HEK293 (cell line): ENCODE measurements at regions not wholly inside any gene's neighbourhood (a gene's known extent, or its start where the extent isn't known, plus 50 kb on each side); places are given as distances from the start of the nearest gene placed in this dataset.
"Not testable (repeated sequence)": the region's sequence is repeated elsewhere in the genome, so short reads cannot be mapped to it uniquely, and the experiment has no call there.

Source experiments
- CTCF ChIA-PET: fragments of 350-600 bp; formaldehyde crosslinking; extraction: SDS; loops from one replicate; lab custom pipeline; 2021; ENCODE audit warnings: antibody characterized with exemption; lab: Yijun Ruan, JAX
- POLR2A ChIA-PET: fragments of 300-600 bp; formaldehyde crosslinking; extraction: SDS; loops from one replicate; lab custom pipeline; 2020; ENCODE audit warnings: antibody characterized with exemption, inconsistent platforms; lab: Yijun Ruan, JAX
- H3K27ac ChIP-seq: fragments of 200-500 bp; sonication (Bioruptor generic); 2 replicates; pipeline ENCODE4 v1.5.1; 2014; ENCODE audit warnings: low read depth, low read length, control low read depth, inconsistent platforms; ENCODE audit errors: extremely low read depth
- H3K36me3 ChIP-seq, 2 experiments: fragments of 200-500 bp in 1 of 2; sonication (Bioruptor generic) in 1 of 2; 1 replicate in 1 of 2; 2 replicates in 1 of 2; pipeline ENCODE4 v1.5.1; 2014 to 2017; ENCODE audit warnings: inconsistent platforms in 2 of 2, low read length in 2 of 2; ENCODE audit not compliant: control insufficient read depth in 2 of 2, insufficient read depth in 1 of 2
- H3K4me1 ChIP-seq: fragments of 200-500 bp; sonication (Bioruptor generic); 2 replicates; pipeline ENCODE4 v1.5.1; 2014; ENCODE audit warnings: mild to moderate bottlenecking, low read length, inconsistent platforms; ENCODE audit not compliant: control insufficient read depth, insufficient read depth
- H3K4me3 ChIP-seq: 2 replicates; pipeline ENCODE4 v1.5.1; 2011; ENCODE audit warnings: low read depth, mild to moderate bottlenecking, control low read depth, low read length, moderate library complexity
- H3K9me3 ChIP-seq: fragments of 200-500 bp; sonication (Bioruptor generic); 2 replicates; pipeline ENCODE4 v1.5.1; 2014; ENCODE audit warnings: low read depth, low read length, inconsistent platforms; ENCODE audit not compliant: control insufficient read depth, insufficient read depth
- EGR2 ChIP-seq: fragments of 450-650 bp; formaldehyde crosslinking; IDR thresholded peaks from 2 replicates; pipeline ENCODE4 v1.5.1; 2016; ENCODE audit warnings: low read depth, missing biosample characterization, missing genetic modification characterization
- KLF1 ChIP-seq: fragments of 450-650 bp; formaldehyde crosslinking; IDR thresholded peaks from 2 replicates; pipeline ENCODE4 v1.5.1; 2016; ENCODE audit warnings: missing biosample characterization, missing genetic modification characterization
- KLF7 ChIP-seq: fragments of 450-650 bp; formaldehyde crosslinking; IDR thresholded peaks from 2 replicates; pipeline ENCODE4 v1.5.1; 2016; ENCODE audit warnings: missing biosample characterization, missing genetic modification characterization, borderline replicate concordance
- WT1 ChIP-seq: fragments of 450-650 bp; formaldehyde crosslinking; IDR thresholded peaks from 2 replicates; pipeline ENCODE4 v1.5.1; 2016; ENCODE audit warnings: missing biosample characterization, missing genetic modification characterization
- ZNF24 ChIP-seq: fragments of 450-650 bp; formaldehyde crosslinking; IDR thresholded peaks from 2 replicates; pipeline ENCODE4 v1.5.1; 2016; ENCODE audit warnings: missing biosample characterization, missing genetic modification characterization
- ZNF341 ChIP-seq: fragments of 450-650 bp; formaldehyde crosslinking; IDR thresholded peaks from 2 replicates; pipeline ENCODE4; 2016; ENCODE audit warnings: low read depth, missing biosample characterization, missing genetic modification characterization
- ZNF521 ChIP-seq: fragments of 450-650 bp; formaldehyde crosslinking; IDR thresholded peaks from 2 replicates; pipeline ENCODE4 v1.5.1; 2017; ENCODE audit warnings: missing biosample characterization, mild to moderate bottlenecking, missing genetic modification characterization
- ZNF561 ChIP-seq: fragments of 450-650 bp; IDR thresholded peaks from 2 replicates; pipeline ENCODE4 v1.5.1; 2018; ENCODE audit warnings: missing biosample characterization, missing genetic modification characterization, borderline replicate concordance
- ZNF654 ChIP-seq: fragments of 450-650 bp; formaldehyde crosslinking; IDR thresholded peaks from 2 replicates; pipeline ENCODE4 v1.5.1; 2016; ENCODE audit warnings: low read depth, missing biosample characterization, missing genetic modification characterization
- TF ChIP-seq, protein P1 (sequence below): fragments of 450-650 bp; formaldehyde crosslinking; IDR thresholded peaks from 2 replicates; pipeline ENCODE4 v1.5.1; 2016; ENCODE audit warnings: missing biosample characterization, missing genetic modification characterization
- TF ChIP-seq, protein P2 (sequence below): fragments of 450-650 bp; formaldehyde crosslinking; IDR thresholded peaks from 2 replicates; pipeline ENCODE4 v1.5.1; 2016; ENCODE audit warnings: missing biosample characterization, missing genetic modification characterization
- TF ChIP-seq, protein P3 (sequence below): fragments of 450-650 bp; formaldehyde crosslinking; IDR thresholded peaks from 2 replicates; pipeline ENCODE4 v1.5.1; 2017; ENCODE audit warnings: missing biosample characterization, missing genetic modification characterization
- TF ChIP-seq, protein P4 (sequence below): IDR thresholded peaks from 2 replicates; pipeline ENCODE4 v1.6.1; 2011; ENCODE audit warnings: mild to moderate bottlenecking, low read depth, low read length, borderline replicate concordance

DNA sequence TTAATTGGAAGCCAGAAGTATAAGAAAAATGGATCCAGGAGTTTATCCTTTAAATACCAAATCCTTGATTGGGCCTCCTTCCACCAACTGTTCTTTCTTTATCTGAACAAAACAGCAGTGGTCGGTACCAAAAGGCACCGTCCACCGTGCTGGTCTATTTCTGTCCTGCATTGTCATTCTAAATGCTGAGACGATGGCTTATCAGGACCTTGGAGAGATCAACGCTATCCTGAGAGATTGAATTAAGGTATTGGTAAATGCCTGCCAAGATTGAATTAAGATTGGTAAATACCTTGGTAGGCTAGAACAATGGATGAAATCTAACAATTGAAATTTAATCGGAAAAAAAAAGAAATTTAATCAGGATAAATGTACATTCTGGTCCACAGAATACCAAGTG lies 73.4 kb upstream of the SOD1 start:
- Histone ChIP-seq H3K9me3 (no peaks in the 10 kb centered on the region), H3K4me1 (no peaks in the 10 kb centered on the region), H3K4me3 (no peak overlapping the region), H3K27ac (no peak overlapping the region), H3K36me3 (no peaks in the 10 kb centered on the region)
- ChIA-PET CTCF (no interaction called here), POLR2A (interaction anchor here (0.6 kb wide), 1 partner anchor 74 kb away, joined by 3 read pairs; no protein-coding TSS in a partner anchor)
- TF ChIP-seq, protein P1, sequence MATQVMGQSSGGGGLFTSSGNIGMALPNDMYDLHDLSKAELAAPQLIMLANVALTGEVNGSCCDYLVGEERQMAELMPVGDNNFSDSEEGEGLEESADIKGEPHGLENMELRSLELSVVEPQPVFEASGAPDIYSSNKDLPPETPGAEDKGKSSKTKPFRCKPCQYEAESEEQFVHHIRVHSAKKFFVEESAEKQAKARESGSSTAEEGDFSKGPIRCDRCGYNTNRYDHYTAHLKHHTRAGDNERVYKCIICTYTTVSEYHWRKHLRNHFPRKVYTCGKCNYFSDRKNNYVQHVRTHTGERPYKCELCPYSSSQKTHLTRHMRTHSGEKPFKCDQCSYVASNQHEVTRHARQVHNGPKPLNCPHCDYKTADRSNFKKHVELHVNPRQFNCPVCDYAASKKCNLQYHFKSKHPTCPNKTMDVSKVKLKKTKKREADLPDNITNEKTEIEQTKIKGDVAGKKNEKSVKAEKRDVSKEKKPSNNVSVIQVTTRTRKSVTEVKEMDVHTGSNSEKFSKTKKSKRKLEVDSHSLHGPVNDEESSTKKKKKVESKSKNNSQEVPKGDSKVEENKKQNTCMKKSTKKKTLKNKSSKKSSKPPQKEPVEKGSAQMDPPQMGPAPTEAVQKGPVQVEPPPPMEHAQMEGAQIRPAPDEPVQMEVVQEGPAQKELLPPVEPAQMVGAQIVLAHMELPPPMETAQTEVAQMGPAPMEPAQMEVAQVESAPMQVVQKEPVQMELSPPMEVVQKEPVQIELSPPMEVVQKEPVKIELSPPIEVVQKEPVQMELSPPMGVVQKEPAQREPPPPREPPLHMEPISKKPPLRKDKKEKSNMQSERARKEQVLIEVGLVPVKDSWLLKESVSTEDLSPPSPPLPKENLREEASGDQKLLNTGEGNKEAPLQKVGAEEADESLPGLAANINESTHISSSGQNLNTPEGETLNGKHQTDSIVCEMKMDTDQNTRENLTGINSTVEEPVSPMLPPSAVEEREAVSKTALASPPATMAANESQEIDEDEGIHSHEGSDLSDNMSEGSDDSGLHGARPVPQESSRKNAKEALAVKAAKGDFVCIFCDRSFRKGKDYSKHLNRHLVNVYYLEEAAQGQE (tag by site-specific recombination) = peak; percentile 91
- no peak for TF ChIP-seq ZNF341

DNA sequence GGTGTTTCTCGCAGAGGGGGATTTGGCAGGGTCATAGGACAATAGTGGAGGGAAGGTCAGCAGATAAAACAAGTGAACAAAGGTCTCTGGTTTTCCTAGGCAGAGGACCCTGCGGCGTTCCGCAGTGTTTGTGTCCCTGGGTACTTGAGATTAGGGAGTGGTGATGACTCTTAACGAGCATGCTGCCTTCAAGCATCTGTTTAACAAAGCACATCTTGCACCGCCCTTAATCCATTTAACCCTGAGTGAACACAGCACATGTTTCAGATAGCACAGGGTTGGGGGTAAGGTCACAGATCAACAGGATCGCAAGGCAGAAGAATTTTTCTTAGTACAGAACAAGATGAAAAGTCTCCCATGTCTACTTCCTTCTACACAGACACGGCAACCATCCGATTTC lies 75.6 kb upstream of the SOD1 start:
- POLR2A ChIA-PET = not testable (repeated sequence)
- TF ChIP-seq KLF1 (tag by site-specific recombination) (peak; percentile 91), ZNF561 (tag by site-specific recombination) (peak; percentile 32; the same call in 1 of the 2 replicates), WT1 (tag by site-specific recombination) (peak; percentile 96)
- TF ChIP-seq, protein P2, sequence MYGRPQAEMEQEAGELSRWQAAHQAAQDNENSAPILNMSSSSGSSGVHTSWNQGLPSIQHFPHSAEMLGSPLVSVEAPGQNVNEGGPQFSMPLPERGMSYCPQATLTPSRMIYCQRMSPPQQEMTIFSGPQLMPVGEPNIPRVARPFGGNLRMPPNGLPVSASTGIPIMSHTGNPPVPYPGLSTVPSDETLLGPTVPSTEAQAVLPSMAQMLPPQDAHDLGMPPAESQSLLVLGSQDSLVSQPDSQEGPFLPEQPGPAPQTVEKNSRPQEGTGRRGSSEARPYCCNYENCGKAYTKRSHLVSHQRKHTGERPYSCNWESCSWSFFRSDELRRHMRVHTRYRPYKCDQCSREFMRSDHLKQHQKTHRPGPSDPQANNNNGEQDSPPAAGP (tag by site-specific recombination) = peak; percentile 73; the same call in 1 of the 2 replicates
- TF ChIP-seq, all 188 proteins: peak for 4; not testable (repeated sequence) for 184
- not testable (repeated sequence) for H3K4me1 ChIP-seq, H3K9me3 ChIP-seq, H3K36me3 ChIP-seq, H3K4me3 ChIP-seq, H3K27ac ChIP-seq
- CTCF ChIA-PET = interaction anchor here (6.8 kb wide), 1 partner anchor 386 kb away, joined by 161 read pairs; no protein-coding TSS in a partner anchor

DNA sequence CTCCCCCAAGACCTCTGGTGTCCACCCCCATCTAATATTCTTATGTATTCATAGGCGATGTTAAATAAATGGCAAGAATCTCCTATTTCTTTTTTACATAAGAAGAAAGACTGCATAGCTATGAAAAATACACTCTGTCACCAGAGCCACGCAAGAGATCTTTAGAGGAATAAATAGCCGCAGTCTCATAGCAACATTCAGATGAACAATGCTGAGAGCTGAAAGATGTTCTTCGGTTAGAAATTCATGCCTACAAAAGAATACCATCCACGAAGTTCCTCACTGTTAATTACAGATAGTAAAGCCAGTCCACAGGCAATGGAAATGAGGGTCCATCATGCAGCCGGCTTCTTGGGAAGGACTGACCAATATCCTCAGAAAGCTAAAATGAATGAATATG lies 76.0 kb upstream of the SOD1 start:
- ChIA-PET CTCF (interaction anchor here (0.6 to 6.8 kb wide), 5 partner anchors 18 to 474 kb away, joined by 3 to 161 read pairs (median 3); no protein-coding TSS in a partner anchor), POLR2A (interaction anchor here (0.7 kb wide), 1 partner anchor 25 kb away, joined by 4 read pairs; no protein-coding TSS in a partner anchor)
- H3K4me3 ChIP-seq = no peak overlapping the region
- H3K27ac ChIP-seq = no peak overlapping the region
- TF ChIP-seq ZNF561 (tag by site-specific recombination) (no peak), ZNF521 (tag by site-specific recombination) (no peak), ZNF654 (no peak), KLF7 (no peak), ZNF24 (tag by site-specific recombination) (no peak), EGR2 (tag by site-specific recombination) (no peak)
- TF ChIP-seq, protein P3, sequence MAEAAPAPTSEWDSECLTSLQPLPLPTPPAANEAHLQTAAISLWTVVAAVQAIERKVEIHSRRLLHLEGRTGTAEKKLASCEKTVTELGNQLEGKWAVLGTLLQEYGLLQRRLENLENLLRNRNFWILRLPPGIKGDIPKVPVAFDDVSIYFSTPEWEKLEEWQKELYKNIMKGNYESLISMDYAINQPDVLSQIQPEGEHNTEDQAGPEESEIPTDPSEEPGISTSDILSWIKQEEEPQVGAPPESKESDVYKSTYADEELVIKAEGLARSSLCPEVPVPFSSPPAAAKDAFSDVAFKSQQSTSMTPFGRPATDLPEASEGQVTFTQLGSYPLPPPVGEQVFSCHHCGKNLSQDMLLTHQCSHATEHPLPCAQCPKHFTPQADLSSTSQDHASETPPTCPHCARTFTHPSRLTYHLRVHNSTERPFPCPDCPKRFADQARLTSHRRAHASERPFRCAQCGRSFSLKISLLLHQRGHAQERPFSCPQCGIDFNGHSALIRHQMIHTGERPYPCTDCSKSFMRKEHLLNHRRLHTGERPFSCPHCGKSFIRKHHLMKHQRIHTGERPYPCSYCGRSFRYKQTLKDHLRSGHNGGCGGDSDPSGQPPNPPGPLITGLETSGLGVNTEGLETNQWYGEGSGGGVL (tag by site-specific recombination) = no peak
- TF ChIP-seq, protein P4, sequence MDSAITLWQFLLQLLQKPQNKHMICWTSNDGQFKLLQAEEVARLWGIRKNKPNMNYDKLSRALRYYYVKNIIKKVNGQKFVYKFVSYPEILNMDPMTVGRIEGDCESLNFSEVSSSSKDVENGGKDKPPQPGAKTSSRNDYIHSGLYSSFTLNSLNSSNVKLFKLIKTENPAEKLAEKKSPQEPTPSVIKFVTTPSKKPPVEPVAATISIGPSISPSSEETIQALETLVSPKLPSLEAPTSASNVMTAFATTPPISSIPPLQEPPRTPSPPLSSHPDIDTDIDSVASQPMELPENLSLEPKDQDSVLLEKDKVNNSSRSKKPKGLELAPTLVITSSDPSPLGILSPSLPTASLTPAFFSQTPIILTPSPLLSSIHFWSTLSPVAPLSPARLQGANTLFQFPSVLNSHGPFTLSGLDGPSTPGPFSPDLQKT = no peak
- TF ChIP-seq, all 188 proteins: peak for 0
- H3K4me1 ChIP-seq = no peaks in the 10 kb centered on the region
- no peaks in the 10 kb centered on the region for H3K9me3 ChIP-seq
- H3K36me3 ChIP-seq = no peaks in the 10 kb centered on the region
